Caki2 (cell line): ENCODE measurements at regions not wholly inside any gene's neighbourhood (a gene's known extent, or its start where the extent isn't known, plus 50 kb on each side); places are given as distances from the start of the nearest gene placed in this dataset.
A peak's percentile ranks its signal among the peaks of the same experiment; 100 is the strongest.
"Not testable (repeated sequence)": the region's sequence is repeated elsewhere in the genome, so short reads cannot be mapped to it uniquely, and the experiment has no call there.

Source experiments
- DNase-seq: peaks from one replicate; pipeline ENCODE4 v3.0.0-alpha.2; 2015; ENCODE audit warnings: low read depth
- in situ Hi-C: cut with HindIII; loops from 2 replicates; pipeline ENCODE4 v1.10.0; 2016; ENCODE audit warnings: low sequenced_read_pairs, low pct_unique_long_range_greater_than_20kb, mixed read lengths

DNA sequence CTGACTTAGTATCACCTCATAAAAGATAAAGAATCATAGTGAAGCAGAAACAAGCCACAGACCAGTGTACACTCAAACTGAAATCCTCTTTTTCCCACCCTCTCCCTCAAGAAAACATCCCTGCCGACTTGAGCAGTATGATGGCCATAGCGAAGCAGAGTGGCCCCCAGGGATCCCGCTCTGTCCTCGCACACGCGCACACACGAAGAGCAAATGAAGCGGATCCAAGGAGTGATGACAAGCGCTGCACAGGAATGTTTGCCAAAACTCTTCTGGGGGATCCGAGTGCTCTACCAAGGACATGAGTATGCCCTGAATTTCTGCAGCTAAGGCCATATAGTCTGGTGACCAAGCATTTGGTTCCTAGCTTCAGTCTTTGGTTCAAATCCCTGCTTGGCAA lies 134.5 kb upstream of the C2CD4B start:
- in situ Hi-C loops = no loop called here

DNA sequence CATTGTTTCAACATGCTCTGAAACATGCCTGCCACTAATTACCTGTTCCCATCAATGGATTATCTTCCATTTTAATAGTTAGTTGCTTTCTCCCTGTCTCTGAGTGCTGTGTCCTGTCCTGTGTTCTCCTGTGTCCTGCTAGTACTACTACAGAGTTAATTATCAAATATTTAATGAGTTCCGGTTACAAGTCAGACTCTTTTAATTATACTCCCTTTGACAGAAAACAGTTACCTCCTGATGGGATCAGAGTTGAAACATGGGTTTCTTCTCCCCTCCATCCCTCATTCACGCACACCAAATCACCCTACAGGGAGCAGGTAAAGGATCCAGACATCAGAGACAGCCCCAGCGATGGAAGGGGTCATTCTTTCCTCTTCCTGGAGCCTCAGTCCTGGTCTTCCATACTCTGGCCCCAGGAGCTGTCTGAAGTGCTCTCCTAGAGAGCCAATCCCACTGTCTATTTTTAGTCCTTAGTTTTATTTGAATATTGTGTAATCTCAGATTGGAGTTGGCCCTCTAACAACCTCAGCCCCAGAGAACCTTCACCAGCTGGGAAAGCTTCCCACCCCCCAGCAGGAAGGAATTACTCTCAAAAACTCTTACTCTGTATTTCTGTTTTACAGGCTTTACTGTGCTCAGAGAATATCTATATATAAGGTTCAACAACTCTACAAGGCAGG lies 137.0 kb upstream of the C2CD4B start:
- in situ Hi-C loops = no loop called here

More for the DNA sequence above, 134.5 kb upstream of the C2CD4B start:
- no peak for DNase-seq

GRCh38 chr15:62306851-62307504 lies 141.9 kb upstream of the C2CD4B start:
- peak; percentile 58 for DNase-seq
- in situ Hi-C loops = no loop called here

More for the DNA sequence above, 137.0 kb upstream of the C2CD4B start:
- DNase-seq = no peak

- in situ Hi-C loops = no loop called here
These were observed 142.5 kb upstream of the C2CD4B start for GRCh38 chr15:62307551-62307950.

GRCh38 chr15:62316413-62317060 lies 151.5 kb upstream of the C2CD4B start:
- no peak for DNase-seq
- in situ Hi-C loops = no loop called here

More at GRCh38 chr15:62307551-62307950, 142.5 kb upstream of the C2CD4B start:
- DNase-seq = no peak

GRCh38 chr15:62320259-62320658 lies 155.2 kb upstream of the C2CD4B start:
- DNase-seq = no peak
- in situ Hi-C loops = no loop called here

DNA sequence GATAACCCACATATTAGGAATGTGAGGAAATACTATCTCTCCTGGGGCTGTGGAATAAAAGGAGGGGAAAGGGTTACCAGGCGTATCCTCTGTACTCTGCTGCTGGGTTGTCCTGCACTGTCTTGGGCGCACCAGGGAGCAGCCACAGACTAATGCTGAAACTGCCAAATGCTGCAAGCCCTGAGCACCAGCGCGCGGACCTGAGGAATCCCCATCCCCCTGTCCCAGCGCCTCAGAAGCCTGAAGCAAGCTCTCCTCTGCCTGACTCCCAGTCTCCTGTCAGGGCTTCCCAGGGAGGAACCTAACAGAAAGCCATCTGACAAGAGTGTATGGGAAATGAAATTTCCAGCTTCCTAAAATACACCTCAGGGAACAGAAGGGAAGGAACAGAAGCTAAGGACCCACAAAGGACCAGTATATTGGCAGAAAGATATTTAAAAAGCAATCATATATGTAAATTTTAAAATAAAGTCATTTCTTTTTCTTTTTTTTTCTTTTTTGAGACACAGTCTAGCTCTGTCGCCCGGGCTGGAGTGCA lies 158.3 kb upstream of the C2CD4B start:
- in situ Hi-C loops = no loop called here

GRCh38 chr15:62324382-62324781 lies 159.3 kb upstream of the C2CD4B start:
- in situ Hi-C loops = no loop called here
- DNase-seq = no peak

More for the DNA sequence above, 158.3 kb upstream of the C2CD4B start:
- DNase-seq = no peak

DNA sequence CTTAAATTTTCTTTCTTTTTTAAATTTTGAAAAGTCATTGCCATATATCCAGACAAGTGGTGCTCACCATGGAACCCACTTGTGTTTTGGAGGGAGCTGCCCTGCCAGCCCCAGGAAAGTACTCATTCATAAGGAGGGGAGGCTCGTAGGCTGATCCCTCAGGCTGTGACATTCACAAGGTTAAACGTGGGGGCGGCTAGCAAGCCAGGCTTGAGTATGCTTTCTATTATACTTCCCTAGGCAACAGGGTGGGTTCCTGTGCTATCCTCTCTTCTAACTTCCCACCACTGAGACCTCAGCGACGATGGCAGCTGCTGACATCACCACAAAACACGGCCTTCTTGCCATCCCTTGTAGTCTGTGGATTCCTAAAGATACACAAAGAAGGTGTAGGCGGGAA lies 160.5 kb upstream of the C2CD4B start:
- in situ Hi-C loops = no loop called here
- no peak for DNase-seq

GRCh38 chr15:62326460-62327011 lies 161.5 kb upstream of the C2CD4B start:
- DNase-seq = no peak
- in situ Hi-C loops = no loop called here

DNA sequence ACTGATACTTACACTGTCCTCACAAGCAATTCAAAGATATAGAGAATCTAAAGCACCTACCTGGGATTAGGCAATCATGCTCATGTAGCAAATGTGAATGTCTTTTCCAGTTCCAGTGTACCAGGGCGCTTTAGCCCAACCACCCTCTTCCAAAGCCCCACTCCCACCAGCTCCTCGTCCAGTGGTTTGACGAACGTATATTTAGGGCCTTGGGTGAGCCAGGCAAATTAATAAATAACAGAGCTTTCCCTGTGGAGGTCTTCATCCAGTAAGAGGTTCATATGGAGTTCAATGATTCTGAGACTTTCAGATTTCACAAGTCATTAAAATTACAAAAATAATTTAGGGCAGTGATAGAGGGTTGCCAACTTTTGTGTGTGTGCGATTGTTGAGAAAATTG lies 162.3 kb upstream of the C2CD4B start:
- DNase-seq = no peak
- in situ Hi-C loops = no loop called here

DNA sequence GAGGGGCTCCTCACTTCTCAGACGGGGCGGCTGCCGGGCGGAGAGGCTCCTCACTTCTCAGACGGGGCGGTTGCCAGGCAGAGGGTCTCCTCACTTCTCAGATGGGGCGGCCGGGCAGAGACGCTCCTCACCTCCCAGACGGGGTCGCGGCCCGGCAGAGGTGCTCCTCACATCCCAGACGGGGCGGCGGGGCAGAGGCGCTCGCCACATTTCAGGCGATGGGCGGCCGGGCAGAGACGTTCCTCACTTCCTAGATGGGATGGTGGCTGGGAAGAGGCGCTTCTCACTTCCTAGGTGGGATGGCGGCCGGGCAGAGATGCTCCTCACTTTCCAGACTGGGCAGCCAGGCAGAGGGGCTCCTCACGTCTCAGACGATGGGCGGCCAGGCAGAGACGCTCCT lies 167.4 kb upstream of the C2CD4B start:
- DNase-seq, in situ Hi-C loops: not testable (repeated sequence)

DNA sequence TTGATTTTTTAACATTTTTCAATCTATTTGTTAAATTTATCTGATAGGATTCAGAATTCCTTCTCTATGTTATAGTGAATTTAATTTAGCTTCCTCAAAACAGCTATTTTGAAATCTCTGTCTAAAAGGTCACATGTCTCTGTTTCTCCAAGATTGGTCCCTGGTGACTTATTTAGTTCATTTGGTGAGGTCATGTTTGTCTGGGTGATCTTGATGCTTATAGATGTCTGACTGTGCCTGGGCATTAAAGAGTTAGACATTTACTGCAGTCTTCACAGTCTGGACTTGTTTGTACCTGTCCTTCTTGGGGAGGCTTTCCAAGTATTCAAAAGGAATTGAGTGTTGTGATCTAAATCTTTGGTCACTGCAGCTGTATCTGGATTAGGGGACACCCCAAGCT lies 169.5 kb upstream of the C2CD4B start:
- in situ Hi-C loops = no loop called here
- DNase-seq = no peak

- in situ Hi-C loops = no loop called here
- no peak for DNase-seq
These were observed 172.8 kb upstream of the C2CD4B start for GRCh38 chr15:62337934-62338333.

GRCh38 chr15:62338497-62338896 lies 173.4 kb upstream of the C2CD4B start:
- in situ Hi-C loops = no loop called here
- no peak for DNase-seq

DNA sequence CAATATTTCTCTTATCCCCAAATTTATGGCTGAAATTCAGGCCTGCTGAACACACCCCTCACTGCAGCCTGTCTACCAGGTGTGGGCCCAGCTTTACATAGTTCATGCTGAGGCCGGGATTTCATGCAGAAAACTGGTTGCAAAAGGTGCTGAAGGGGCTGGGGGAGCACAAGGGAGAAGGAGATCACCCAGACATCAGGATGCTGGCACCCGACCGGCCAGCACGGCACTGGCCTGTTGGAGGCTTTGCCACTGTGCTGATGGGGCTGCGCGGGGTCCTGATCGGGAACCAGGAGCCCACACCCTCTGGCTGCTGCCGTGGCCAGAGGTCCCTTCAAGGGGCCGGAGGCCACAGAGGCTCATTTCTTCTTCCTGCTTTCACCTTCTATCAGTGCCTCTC lies 177.9 kb upstream of the C2CD4B start:
- no peak for DNase-seq
- in situ Hi-C loops = no loop called here

- in situ Hi-C loops = no loop called here
- DNase-seq = no peak
These were observed 178.3 kb upstream of the C2CD4B start for GRCh38 chr15:62343397-62343796.

- peak; percentile 59 for DNase-seq
- in situ Hi-C loops = no loop called here
These were observed 179.9 kb upstream of the C2CD4B start for GRCh38 chr15:62344806-62345539.
